ENCODE measurements at regions not wholly inside any gene's neighbourhood (a gene's known extent, or its start where the extent isn't known, plus 50 kb on each side); places are given as distances from the start of the nearest gene placed in this dataset.

- no peaks in the 10 kb centered on the region for H3K36me3 Mint-ChIP-seq (ENCODE audit: low read depth)
- peaks cover 19% of the 10 kb centered on the region for H3K4me1 Mint-ChIP-seq
- no peaks in the 10 kb centered on the region for H3K27me3 Mint-ChIP-seq (ENCODE audit: low read depth)
- no peak overlapping the region for H3K27ac Mint-ChIP-seq (ENCODE audit: unreplicated experiment)
- no peak for TF ChIP-seq CTCF (conservative IDR thresholded peaks at IDR 0.05)
- no peaks in the 10 kb centered on the region for H3K9me3 Mint-ChIP-seq
- H3K4me3 Mint-ChIP-seq: no peak overlapping the region
- DNase-seq (ENCODE audit: low read depth, low spot score): no peak
These were observed 313.4 kb upstream of the STT3B start for GRCh38 chr3:31219131-31219843.

DNA sequence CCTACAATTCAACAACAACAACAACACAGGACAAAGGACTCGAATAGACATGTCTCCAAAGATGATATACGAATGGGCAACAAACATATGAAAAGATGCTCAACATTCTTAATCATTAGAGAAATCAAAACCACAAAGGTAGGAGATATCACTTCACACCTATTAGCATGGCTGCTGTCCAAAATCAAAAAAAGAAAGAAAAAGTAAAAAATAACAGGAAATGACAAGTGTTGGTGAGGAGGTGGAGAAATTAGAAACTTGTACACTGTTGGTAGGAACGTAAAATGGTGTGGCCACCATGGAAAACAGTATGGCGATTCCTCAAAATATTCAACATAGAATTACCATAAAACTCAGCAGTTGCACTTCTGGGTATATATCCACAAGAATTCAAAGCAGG is 312.3 kb upstream of the STT3B start:
- Mint-ChIP-seq H3K4me1 (peaks cover 14% of the 10 kb centered on the region), H3K27me3 (ENCODE audit: low read depth) (no peaks in the 10 kb centered on the region), H3K4me3 (no peak overlapping the region), H3K9me3 (no peaks in the 10 kb centered on the region), H3K27ac (ENCODE audit: unreplicated experiment) (no peak overlapping the region), H3K36me3 (ENCODE audit: low read depth) (no peaks in the 10 kb centered on the region)
- TF ChIP-seq CTCF (conservative IDR thresholded peaks at IDR 0.05): no peak
- DNase-seq (ENCODE audit: low read depth, low spot score): no peak

DNA sequence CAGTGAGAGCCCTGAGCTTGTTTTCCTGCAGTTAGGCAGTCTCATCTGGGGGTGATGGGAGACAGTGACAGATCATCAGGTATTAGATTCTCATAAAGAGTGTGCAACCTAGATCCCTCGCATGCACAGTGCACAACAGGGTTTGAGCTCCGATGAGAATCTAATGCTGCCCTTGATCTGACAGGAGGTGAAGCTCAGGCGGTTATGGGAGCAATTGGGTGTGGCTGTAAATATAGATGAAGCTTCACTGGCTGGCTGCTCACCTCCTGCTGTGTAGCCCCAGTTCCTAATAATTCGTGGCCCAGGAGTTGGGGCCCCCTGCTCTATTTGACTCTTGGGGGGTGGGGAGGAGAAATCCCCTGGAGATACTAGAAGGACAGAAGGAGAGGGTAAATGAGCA is 309.4 kb upstream of the STT3B start:
- Mint-ChIP-seq H3K9me3 (no peaks in the 10 kb centered on the region), H3K4me1 (peaks cover 14% of the 10 kb centered on the region), H3K27ac (ENCODE audit: unreplicated experiment) (no peak overlapping the region), H3K27me3 (ENCODE audit: low read depth) (no peaks in the 10 kb centered on the region), H3K4me3 (no peak overlapping the region), H3K36me3 (ENCODE audit: low read depth) (no peaks in the 10 kb centered on the region)
- DNase-seq (ENCODE audit: low read depth, low spot score): no peak
- TF ChIP-seq CTCF (conservative IDR thresholded peaks at IDR 0.05): no peak

DNA sequence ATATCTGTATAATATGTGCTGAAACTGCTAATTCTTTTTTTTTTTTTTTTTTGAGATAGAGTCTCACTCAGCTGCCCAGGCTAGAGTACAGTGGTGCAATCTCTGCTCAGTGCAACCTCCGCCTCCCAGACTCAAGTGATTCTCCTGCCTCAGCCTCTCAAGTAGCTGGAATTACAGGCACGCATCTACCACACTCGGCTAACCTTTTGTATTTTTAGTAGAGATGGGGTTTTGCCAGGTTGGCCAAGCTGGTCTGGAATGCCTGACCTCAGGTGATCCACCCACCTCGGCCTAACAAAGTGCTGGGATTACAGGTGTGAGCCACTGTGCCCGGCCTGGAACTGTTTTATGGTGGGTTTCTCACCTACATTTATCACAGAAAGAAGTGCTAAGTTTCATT is 307.8 kb upstream of the STT3B start:
- no peak overlapping the region for H3K4me3 Mint-ChIP-seq
- DNase-seq (ENCODE audit: low read depth, low spot score): no peak
- H3K27ac Mint-ChIP-seq (ENCODE audit: unreplicated experiment): no peak overlapping the region
- H3K27me3 Mint-ChIP-seq (ENCODE audit: low read depth): no peaks in the 10 kb centered on the region
- H3K36me3 Mint-ChIP-seq (ENCODE audit: low read depth): no peaks in the 10 kb centered on the region
- TF ChIP-seq CTCF (conservative IDR thresholded peaks at IDR 0.05): no peak
- H3K4me1 Mint-ChIP-seq: peaks cover 5% of the 10 kb centered on the region
- no peaks in the 10 kb centered on the region for H3K9me3 Mint-ChIP-seq

GRCh38 chr3:31225923-31226322 is 306.8 kb upstream of the STT3B start:
- Mint-ChIP-seq H3K4me1 (peaks cover 5% of the 10 kb centered on the region), H3K36me3 (ENCODE audit: low read depth) (no peaks in the 10 kb centered on the region), H3K27me3 (ENCODE audit: low read depth) (no peaks in the 10 kb centered on the region), H3K9me3 (no peaks in the 10 kb centered on the region), H3K27ac (ENCODE audit: unreplicated experiment) (no peak overlapping the region), H3K4me3 (no peak overlapping the region)
- no peak for TF ChIP-seq CTCF (conservative IDR thresholded peaks at IDR 0.05)
- DNase-seq (ENCODE audit: low read depth, low spot score): no peak

Measured in neural crest cell (in vitro differentiated cells).